DOHH2 (cell line): ENCODE measurements at regions not wholly inside any gene's neighbourhood (a gene's known extent, or its start where the extent isn't known, plus 50 kb on each side); places are given as distances from the start of the nearest gene placed in this dataset.

Experiments used
- H3F3A ChIP-seq: fragments of 200-600 bp; sonication (generic), shearing (Covaris generic); 2 replicates; pipeline ENCODE4 v1.6.0; 2016; ENCODE audit warnings: antibody characterized with exemption, mild to moderate bottlenecking; ENCODE audit not compliant: control insufficient read depth, insufficient read depth
- H3K27ac ChIP-seq: fragments of 200-600 bp; sonication (generic); 2 replicates; pipeline ENCODE4 v1.5.1; 2014; ENCODE audit warnings: low read depth, mild to moderate bottlenecking, low read length, moderate library complexity
- H3K27me3 ChIP-seq: fragments of 200-600 bp; sonication (generic); 2 replicates; pipeline ENCODE4 v1.6.1; 2014; ENCODE audit warnings: mild to moderate bottlenecking, low read length, mixed read lengths; ENCODE audit not compliant: control insufficient read depth
- H3K36me3 ChIP-seq: fragments of 200-600 bp; sonication (generic); 2 replicates; pipeline ENCODE4 v1.6.1; 2014; ENCODE audit warnings: mild to moderate bottlenecking, low read length, moderate library complexity, mixed read lengths; ENCODE audit not compliant: control insufficient read depth
- H3K4me1 ChIP-seq: fragments of 200-600 bp; sonication (generic); 2 replicates; pipeline ENCODE4 v1.6.1; 2014; ENCODE audit warnings: mild to moderate bottlenecking, low read length, mixed read lengths; ENCODE audit not compliant: control insufficient read depth
- H3K4me2 ChIP-seq: fragments of 200-600 bp; sonication (generic); 2 replicates; pipeline ENCODE4 v1.6.0; 2014; ENCODE audit warnings: mild to moderate bottlenecking, low read length, moderate library complexity
- H3K4me3 ChIP-seq: fragments of 200-600 bp; sonication (generic); 2 replicates; pipeline ENCODE4 v1.5.1; 2014; ENCODE audit warnings: mild to moderate bottlenecking, low read length, mixed read lengths
- H3K79me2 ChIP-seq: fragments of 200-600 bp; sonication (generic); 2 replicates; pipeline ENCODE4 v1.6.1; 2014; ENCODE audit warnings: mild to moderate bottlenecking, low read length, mixed read lengths; ENCODE audit not compliant: control insufficient read depth
- H3K9me2 ChIP-seq: fragments of 200-600 bp; sonication (generic); replicated peaks from 2 replicates; pipeline ENCODE4 v1.6.1; 2014; ENCODE audit warnings: mild to moderate bottlenecking, low read length, mixed read lengths; ENCODE audit not compliant: control insufficient read depth
- H3K9me3 ChIP-seq: fragments of 200-600 bp; sonication (generic); 2 replicates; pipeline ENCODE4 v1.6.1; 2014; ENCODE audit warnings: antibody characterized with exemption, low read length, mixed read lengths; ENCODE audit not compliant: control insufficient read depth, insufficient read depth
- H4K20me1 ChIP-seq: fragments of 200-600 bp; sonication (generic); 2 replicates; pipeline ENCODE4 v1.6.0; 2014; ENCODE audit warnings: low read depth, mild to moderate bottlenecking, antibody characterized with exemption, low read length, moderate library complexity; ENCODE audit not compliant: control insufficient read depth, insufficient read depth
- EZH2phosphoT487 ChIP-seq: fragments of 200-600 bp; sonication (generic); IDR thresholded peaks from 2 replicates; pipeline ENCODE4 v1.6.1; 2017; ENCODE audit warnings: borderline replicate concordance, mild to moderate bottlenecking, antibody characterized with exemption, low read length, moderate library complexity, mixed read lengths
- TF ChIP-seq, protein P1 (sequence below): fragments of 200-600 bp; sonication (generic); IDR thresholded peaks from one replicate; pipeline ENCODE4 v1.5.1; 2014; ENCODE audit warnings: antibody characterized with exemption, mild to moderate bottlenecking, low read depth, low read length; ENCODE audit not compliant: poor library complexity, severe bottlenecking

DNA sequence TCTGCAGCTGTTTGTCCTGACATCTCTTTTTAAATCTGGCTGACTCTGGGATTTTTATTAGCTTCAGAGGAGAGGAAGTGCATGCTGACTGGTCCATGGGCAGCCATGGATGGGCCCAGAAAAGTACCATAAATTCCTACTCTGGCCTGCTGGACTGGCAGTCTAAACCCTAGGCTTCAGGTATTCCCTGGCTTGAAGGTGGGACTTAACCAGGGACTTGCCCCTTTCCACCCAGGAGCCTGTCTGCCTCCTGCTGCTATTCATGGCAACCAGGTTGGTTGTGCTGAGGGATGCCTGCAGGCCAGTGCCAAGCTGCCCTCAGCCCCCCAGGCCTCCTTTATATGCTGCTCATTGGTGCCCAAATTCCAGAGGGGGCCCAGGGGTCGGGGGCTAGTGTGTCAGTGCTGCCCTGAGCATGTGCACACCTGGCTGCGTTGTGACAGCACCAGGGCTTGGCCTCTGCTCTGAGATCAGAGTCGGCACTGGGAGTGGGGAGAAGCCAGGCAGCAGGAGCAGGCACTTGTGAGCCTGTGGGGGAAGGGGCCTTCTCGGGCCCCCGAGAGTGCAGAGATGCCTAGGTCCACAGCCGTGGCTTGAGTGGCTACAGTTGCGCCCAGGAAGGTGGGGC lies 195.7 kb upstream of the TFPI start:
- TF ChIP-seq, protein P1, sequence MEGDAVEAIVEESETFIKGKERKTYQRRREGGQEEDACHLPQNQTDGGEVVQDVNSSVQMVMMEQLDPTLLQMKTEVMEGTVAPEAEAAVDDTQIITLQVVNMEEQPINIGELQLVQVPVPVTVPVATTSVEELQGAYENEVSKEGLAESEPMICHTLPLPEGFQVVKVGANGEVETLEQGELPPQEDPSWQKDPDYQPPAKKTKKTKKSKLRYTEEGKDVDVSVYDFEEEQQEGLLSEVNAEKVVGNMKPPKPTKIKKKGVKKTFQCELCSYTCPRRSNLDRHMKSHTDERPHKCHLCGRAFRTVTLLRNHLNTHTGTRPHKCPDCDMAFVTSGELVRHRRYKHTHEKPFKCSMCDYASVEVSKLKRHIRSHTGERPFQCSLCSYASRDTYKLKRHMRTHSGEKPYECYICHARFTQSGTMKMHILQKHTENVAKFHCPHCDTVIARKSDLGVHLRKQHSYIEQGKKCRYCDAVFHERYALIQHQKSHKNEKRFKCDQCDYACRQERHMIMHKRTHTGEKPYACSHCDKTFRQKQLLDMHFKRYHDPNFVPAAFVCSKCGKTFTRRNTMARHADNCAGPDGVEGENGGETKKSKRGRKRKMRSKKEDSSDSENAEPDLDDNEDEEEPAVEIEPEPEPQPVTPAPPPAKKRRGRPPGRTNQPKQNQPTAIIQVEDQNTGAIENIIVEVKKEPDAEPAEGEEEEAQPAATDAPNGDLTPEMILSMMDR: no peak
- TF ChIP-seq EZH2phosphoT487: no peak
- no peak overlapping the region for H3K27ac ChIP-seq

GRCh38 chr2:187768995-187769394 lies 214.8 kb upstream of the TFPI start:
- Histone ChIP-seq H3K36me3 (no peaks in the 10 kb centered on the region), H3K9me2 (no peaks in the 10 kb centered on the region), H3F3A (no peaks in the 10 kb centered on the region), H3K9me3 (no peaks in the 10 kb centered on the region), H3K27me3 (no peaks in the 10 kb centered on the region), H3K79me2 (no peaks in the 10 kb centered on the region), H3K4me2 (no peak overlapping the region), H3K27ac (no peak overlapping the region), H3K4me1 (no peaks in the 10 kb centered on the region), H4K20me1 (no peaks in the 10 kb centered on the region), H3K4me3 (no peak overlapping the region)
- TF ChIP-seq EZH2phosphoT487: no peak
- TF ChIP-seq, protein P1: no peak

More for the DNA sequence above, 195.7 kb upstream of the TFPI start:
- no peaks in the 10 kb centered on the region for H3F3A ChIP-seq
- H4K20me1 ChIP-seq: no peaks in the 10 kb centered on the region
- H3K4me3 ChIP-seq: no peak overlapping the region
- no peaks in the 10 kb centered on the region for H3K4me1 ChIP-seq
- H3K79me2 ChIP-seq: no peaks in the 10 kb centered on the region
- H3K9me2 ChIP-seq: no peaks in the 10 kb centered on the region
- no peaks in the 10 kb centered on the region for H3K36me3 ChIP-seq
- no peaks in the 10 kb centered on the region for H3K27me3 ChIP-seq
- no peak overlapping the region for H3K4me2 ChIP-seq
- H3K9me3 ChIP-seq: no peaks in the 10 kb centered on the region

DNA sequence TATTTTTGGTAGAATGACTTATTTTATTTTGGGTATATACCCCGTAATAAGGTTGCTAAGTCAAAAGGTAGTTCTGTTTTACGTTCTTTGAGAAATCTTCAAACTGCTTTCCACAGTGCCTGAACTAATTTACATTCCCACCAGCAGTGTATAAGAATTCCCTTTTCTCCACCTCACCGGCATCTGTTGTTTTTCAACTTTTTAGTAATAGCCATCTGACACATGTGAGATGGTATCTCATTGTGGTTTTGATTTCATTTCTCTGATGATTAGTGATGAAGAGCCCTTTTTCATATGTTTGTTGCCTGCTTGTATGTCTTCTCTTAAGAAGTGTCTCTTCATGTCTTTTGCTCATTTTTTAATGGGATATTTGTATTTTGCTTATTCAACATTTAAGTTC lies 215.2 kb upstream of the TFPI start:
- Histone ChIP-seq H3K27ac (no peak overlapping the region), H3K4me1 (no peaks in the 10 kb centered on the region), H3K9me2 (no peaks in the 10 kb centered on the region), H3K9me3 (no peaks in the 10 kb centered on the region), H3K4me3 (no peak overlapping the region), H3F3A (no peaks in the 10 kb centered on the region), H3K79me2 (no peaks in the 10 kb centered on the region), H3K36me3 (no peaks in the 10 kb centered on the region), H4K20me1 (no peaks in the 10 kb centered on the region), H3K27me3 (no peaks in the 10 kb centered on the region), H3K4me2 (no peak overlapping the region)
- no peak for TF ChIP-seq EZH2phosphoT487
- TF ChIP-seq, protein P1: no peak

DNA sequence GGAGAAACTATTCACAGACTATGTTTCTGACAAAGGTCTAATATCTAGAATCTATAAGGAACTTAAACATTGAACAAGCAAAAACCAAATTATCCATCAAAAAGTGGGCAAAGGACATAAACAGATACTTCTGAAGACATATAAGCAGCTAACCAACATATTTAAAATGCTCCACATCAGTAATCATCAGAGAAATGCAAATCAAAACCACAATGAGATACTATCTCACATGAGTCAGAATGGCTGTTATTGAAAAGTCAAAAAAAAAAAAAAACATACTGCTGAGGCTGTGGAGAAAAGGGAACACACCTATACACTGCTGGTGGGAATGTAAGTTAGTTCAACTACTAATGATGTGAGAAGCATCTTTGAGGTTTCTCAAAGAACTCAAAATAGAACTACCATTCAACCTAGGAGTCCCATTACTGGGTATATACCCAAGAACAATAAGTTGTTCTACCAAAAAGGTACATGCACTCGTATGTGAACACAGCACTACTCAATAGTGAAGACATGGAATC lies 220.4 kb upstream of the TFPI start:
- H3K4me2 ChIP-seq: no peak overlapping the region
- no peak overlapping the region for H3K27ac ChIP-seq
- no peaks in the 10 kb centered on the region for H3F3A ChIP-seq

More for the DNA sequence above, 220.4 kb upstream of the TFPI start:
- Histone ChIP-seq H3K9me2 (no peaks in the 10 kb centered on the region), H3K4me3 (no peak overlapping the region), H3K36me3 (no peaks in the 10 kb centered on the region), H3K27me3 (no peaks in the 10 kb centered on the region), H3K79me2 (no peaks in the 10 kb centered on the region), H4K20me1 (no peaks in the 10 kb centered on the region), H3K4me1 (no peaks in the 10 kb centered on the region), H3K9me3 (no peaks in the 10 kb centered on the region)
- TF ChIP-seq, protein P1: no peak
- no peak for TF ChIP-seq EZH2phosphoT487
